ENCODE measurements at regions not wholly inside any gene's neighbourhood (a gene's known extent, or its start where the extent isn't known, plus 50 kb on each side); places are given as distances from the start of the nearest gene placed in this dataset.
"Not testable (repeated sequence)": the region's sequence is repeated elsewhere in the genome, so short reads cannot be mapped to it uniquely, and the experiment has no call there.

DNA sequence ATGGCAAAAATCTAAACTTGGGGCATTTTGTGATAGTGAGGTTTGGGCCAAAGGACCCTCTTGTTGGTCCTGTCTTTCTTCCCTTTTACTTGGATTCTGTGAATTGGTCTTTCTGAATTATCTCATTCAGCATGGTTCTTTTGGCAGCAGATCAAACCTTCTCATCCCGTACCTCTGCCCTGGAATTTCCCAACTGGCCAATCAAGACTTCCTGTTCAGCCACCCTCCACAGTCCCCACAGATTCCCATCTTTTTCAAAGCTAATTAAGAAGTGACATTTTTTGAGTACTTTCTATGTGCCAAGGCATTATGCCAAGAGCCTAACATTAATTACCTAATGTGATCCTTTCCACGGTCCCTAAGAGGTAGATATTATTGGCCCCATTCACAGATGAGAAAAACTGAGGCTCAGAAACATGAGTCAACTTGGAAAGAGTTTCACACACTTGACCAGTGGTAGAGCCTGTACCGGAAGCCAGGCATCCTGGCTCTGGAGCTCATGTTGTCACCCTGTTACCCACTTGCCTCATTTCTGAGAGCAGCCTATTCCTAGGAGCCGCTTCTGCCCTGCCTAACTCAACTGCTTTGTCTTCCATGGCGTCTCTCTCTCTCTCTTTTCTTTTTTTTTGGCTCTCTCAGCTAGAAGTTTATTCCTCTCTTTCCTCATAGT lies 135.9 kb downstream of the C12orf75 start:
- no peak for TF ChIP-seq GATA1 (IDR thresholded peaks at IDR 0.05; ENCODE audit: low read depth, low read length)
- TF ChIP-seq POLR2A (IDR thresholded peaks at IDR 0.05; ENCODE audit: low read length), result no peak
- no peak for DNase-seq

DNA sequence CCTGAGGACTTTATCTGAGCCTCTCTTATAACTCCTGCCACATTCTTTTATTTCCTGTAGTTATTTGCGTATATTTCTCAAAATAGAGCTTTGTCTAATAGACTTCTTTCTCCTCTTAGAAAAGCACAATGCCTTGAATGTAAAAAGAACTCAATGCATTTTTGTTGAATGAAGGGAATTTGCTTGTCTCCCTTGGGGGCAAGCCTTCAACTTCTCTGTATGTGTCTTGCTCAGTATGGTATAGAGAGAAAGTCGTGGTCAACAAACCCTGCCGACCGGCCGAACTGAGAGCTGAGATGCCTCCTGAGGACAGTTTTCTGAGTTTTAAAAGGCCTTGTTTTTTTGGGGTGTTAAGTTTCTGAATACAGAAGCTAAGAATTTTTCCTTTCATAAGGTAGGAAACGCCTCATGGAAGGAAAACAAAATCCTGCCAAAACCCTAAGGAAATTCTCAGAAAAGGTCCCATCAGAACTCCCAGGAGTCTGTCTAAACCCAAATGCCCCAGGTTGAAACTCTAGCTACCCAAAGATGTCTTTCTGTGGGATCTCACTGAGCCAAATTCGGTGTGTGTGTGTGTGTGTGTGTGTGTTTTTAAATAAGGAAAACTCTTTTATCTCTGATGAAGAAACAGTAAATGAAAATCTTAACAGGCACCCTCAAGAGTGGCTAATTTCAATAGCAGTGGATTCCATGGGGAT lies 136.6 kb downstream of the C12orf75 start:
- TF ChIP-seq POLR2A (IDR thresholded peaks at IDR 0.05; ENCODE audit: low read length) (no peak), GATA1 (IDR thresholded peaks at IDR 0.05; ENCODE audit: low read depth, low read length) (no peak)
- no peak for DNase-seq

DNA sequence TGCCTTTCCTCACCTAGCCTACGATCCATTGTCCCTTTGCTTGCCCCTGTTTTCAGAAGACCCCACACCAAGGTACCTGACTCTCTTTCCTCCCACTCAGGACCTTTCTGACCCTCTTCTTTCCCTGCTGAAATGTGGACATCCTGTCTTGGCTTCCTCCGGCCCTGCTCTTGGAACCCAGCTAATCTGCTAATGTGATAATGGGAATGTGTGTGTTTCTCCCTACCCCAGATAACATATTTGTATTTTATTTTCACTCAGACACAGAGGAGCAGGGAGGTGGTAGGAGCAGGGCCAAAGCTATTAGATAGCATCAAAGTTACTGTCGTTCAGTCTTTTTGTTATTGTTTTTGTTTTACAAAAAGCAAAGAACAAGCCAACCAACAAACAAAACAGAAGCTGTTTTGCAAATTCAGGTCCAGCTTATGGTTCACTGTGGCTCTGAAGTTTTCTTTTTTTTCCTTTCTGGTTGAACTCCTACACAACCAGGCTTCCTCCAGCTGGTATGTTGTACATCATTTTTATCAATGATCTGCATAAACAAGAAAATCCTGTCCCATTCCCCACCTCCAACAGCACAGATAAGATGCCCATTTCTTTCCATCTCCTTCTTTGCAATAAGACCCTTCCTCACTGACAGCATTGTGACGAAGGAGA lies 137.3 kb downstream of the C12orf75 start:
- TF ChIP-seq GATA1 (IDR thresholded peaks at IDR 0.05; ENCODE audit: low read depth, low read length), result no peak
- TF ChIP-seq POLR2A (IDR thresholded peaks at IDR 0.05; ENCODE audit: low read length), result no peak
- no peak for DNase-seq

DNA sequence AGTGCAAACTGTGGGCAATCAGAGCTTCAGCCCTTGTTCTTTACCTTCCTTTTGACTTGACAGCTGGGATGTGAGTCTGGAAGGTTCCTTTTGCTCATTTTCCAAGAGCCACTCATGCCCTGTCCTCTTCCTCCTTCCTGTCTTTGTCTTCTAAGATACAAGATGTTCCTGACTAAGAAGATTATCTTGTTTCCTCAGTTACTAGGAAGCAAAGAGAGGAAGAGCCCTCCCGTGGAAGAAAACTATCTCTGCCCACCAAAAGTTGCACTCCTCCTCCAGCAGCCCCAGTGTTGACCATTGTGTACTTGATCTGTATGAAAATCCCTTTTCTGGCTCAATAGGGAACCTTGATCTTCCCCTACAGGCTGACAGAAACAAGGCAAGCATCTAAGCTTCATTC lies 138.0 kb downstream of the C12orf75 start:
- DNase-seq, result no peak

DNA sequence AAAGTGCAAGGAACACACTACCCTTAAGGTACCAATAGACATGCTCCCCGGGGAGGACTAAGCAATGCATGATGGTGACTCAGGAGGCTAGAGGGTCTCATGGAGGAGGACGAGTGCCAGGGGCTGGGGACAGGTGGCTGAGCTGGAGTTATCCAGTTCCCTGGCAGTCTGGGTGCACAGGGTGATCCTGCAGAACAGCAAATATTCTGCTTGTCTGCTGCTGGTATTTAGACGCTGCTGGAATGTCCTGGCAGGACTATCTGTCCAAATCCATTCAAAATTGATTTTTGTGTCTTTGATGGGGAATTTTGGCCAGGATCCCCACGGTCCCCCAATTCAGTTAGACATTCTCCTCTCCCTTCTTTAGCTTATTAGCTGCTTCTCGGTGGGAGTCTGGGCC lies 138.7 kb downstream of the C12orf75 start:
- TF ChIP-seq GATA1 (IDR thresholded peaks at IDR 0.05; ENCODE audit: low read depth, low read length), result no peak
- DNase-seq, result no peak

More for the DNA sequence above, 138.0 kb downstream of the C12orf75 start:
- TF ChIP-seq GATA1 (IDR thresholded peaks at IDR 0.05; ENCODE audit: low read depth, low read length), result no peak
- no peak for TF ChIP-seq POLR2A (IDR thresholded peaks at IDR 0.05; ENCODE audit: low read length)

DNA sequence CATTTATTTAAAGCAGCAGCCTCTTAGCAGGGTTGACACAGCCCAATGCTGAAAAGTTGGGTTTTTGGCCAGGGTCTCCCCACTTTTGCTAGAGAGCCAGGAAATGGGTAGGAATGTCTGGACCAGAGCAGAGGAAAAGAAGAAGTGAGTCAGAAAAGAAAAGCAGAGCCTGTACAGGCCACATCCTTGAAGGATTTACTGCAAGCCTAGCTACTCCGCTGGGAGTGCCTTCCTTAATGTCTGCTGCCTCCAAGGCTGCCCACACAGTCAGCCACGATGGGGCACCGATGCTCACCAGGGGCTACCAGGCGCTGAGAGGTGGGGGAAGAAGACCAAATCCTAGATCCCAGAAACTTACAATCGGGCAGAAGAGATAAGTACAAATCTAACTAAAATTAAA lies 139.2 kb downstream of the C12orf75 start:
- TF ChIP-seq GATA1 (IDR thresholded peaks at IDR 0.05; ENCODE audit: low read depth, low read length), result no peak
- no peak for TF ChIP-seq POLR2A (IDR thresholded peaks at IDR 0.05; ENCODE audit: low read length)
- DNase-seq, result no peak

DNA sequence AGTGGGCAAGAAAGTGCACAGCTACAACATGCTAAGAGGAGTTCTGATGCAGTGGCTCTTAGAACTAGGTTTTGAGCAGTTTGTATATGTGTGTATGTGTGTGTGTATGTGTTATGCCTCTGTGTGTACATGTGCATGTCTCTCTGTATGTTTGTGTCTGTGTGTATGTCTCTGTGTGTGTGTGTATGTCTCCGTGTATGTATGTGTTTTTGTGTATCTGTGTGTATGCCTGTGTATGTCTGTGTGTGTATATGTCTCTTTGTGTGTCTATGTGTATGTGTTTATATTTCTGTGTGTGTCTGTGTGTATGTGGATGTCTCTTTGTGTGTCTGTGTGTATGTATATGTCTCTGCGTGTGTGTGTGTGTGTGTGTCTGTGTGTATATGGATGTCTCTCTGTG lies 139.6 kb downstream of the C12orf75 start:
- no peak for DNase-seq
- TF ChIP-seq POLR2A (IDR thresholded peaks at IDR 0.05; ENCODE audit: low read length) (no peak), GATA1 (IDR thresholded peaks at IDR 0.05; ENCODE audit: low read depth, low read length) (no peak)

DNA sequence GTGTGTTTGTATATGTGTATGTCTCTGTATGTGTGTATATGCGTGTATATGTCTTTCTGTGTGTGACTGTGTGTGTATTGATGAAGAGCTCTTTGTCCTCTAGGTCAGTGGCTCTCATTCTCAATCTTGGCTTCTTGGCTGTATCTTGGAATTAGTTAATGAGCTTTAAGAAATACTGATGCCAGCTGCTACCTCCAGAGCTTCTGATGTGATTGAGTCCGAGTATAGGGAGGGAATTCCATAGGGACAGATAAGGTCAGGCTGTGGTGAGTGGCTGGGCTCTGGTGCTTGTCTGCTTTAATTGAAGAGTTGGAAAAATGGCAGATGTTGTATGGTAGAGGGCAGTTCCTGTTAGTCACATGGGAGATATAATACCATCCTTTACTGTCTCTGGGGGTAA lies 140.1 kb downstream of the C12orf75 start:
- no peak for DNase-seq
- no peak for TF ChIP-seq POLR2A (IDR thresholded peaks at IDR 0.05; ENCODE audit: low read length)
- no peak for TF ChIP-seq GATA1 (IDR thresholded peaks at IDR 0.05; ENCODE audit: low read depth, low read length)

DNA sequence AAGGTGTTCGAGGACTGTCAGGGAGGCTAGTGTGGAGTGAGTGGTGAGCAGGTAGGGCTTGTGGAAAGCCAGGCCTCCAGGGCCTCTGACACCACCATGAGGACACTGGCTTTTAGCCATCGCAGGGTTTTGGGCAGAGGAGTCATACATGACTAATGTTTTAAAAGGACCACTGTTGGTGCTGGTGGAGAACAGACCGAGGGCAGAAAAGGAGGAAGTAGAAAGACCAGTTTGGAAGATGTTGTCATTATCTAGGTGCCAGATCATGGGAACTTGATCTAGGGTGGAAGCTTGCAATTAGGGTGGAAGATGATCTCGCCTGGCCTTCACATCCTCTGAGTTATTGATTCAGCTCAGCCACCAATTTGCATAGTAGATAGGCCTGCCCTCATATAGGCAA lies 144.2 kb downstream of the C12orf75 start:
- no peak for DNase-seq
- TF ChIP-seq GATA1 (IDR thresholded peaks at IDR 0.05; ENCODE audit: low read depth, low read length), result no peak
- TF ChIP-seq POLR2A (IDR thresholded peaks at IDR 0.05; ENCODE audit: low read length), result no peak

DNA sequence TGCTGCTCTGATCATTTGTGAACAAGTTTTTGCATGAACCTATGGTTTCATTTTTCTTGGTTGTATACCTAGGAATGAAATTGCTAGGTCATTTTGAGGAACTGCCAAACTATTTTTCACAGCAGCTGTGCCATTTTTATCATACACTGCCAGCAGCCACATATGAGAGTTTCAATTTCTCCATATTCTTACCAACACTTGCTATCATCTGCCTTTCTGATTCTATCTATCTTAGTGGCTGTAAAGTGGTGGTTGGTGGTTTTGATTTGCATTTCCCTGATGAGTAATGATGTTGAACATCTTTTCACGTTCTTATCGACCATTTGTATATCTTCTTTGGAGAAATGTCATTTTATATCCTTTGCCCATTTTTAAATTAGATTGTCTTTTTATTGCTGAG lies 146.1 kb downstream of the C12orf75 start:
- DNase-seq, result no peak
- TF ChIP-seq GATA1 (IDR thresholded peaks at IDR 0.05; ENCODE audit: low read depth, low read length) (no peak), POLR2A (IDR thresholded peaks at IDR 0.05; ENCODE audit: low read length) (no peak)

DNA sequence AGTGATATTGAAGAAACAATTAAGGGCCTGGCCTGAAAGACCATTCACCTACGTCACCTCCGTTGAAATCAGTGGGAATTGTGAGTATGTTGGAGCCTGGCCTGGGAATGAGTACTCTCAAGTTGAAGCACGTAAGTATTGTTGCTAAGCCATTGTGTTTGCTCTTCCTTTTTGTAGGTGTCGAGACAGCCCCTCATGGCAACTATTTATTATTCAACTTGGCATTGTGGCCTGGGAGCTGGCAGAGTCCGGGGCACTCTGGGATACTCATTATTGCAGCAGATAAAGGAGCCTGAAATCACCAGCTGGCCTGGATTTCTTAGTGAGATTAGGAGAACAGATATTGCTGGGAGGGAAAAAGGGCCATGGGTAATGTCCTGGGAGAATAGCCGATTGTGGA lies 147.4 kb downstream of the C12orf75 start:
- no peak for DNase-seq
- TF ChIP-seq GATA1 (IDR thresholded peaks at IDR 0.05; ENCODE audit: low read depth, low read length) (no peak), POLR2A (IDR thresholded peaks at IDR 0.05; ENCODE audit: low read length) (no peak)

DNA sequence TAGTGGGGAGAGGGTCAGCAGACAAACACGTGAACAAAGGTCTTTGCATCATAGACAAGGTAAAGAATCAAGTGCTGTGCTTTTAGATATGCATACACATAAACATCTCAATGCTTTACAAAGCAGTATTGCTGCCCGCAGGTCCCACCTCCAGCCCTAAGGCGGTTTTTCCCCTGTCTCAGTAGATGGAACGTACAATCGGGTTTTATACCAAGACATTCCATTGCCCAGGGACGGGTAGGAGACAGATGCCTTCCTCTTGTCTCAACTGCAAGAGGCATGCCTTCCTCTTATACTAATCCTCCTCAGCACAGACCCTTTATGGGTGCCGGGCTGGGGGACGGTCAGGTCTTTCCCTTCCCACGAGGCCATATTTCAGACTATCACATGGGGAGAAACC lies 148.3 kb downstream of the C12orf75 start:
- not testable (repeated sequence) for DNase-seq

DNA sequence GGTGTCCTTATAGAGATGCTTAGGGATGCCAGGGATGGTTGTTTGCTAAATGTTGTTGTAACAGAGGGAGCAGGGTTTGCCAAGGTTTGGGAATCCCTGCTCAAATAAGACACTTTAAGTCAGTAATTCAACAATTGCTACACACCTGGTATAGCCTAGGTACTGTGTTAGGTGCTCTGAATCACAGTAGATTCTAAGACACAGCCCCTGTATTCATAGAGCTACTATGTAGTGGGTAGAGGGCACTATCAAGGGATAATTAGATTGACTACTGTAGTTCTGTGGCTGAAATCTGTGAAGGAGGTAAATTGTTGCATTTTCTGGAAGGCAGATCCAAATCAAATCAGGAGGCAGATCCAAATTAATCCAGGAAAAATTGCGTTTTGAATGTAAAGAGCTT lies 149.2 kb downstream of the C12orf75 start:
- no peak for TF ChIP-seq POLR2A (IDR thresholded peaks at IDR 0.05; ENCODE audit: low read length)
- TF ChIP-seq GATA1 (IDR thresholded peaks at IDR 0.05; ENCODE audit: low read depth, low read length), result no peak
- no peak for DNase-seq

DNA sequence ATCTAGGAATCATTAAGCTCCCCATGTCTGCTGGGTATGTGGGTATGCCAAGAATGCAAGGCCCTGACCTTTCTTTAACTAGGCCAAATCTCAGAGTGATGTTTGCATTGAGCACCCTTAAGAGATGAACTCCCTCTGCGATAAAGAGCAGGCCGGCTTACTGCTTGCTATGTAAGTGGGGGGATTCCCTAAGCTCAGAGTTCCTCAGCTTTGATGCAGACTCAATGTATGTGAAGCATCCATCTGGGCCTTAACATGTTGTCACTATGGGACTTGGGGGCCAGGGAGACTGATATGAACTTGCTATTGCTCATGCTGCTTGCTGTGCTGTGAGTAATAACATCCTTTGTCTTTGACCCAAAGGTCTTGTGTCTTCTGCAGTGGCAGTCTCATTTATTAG lies 149.7 kb downstream of the C12orf75 start:
- DNase-seq, result no peak
- no peak for TF ChIP-seq GATA1 (IDR thresholded peaks at IDR 0.05; ENCODE audit: low read depth, low read length)
- TF ChIP-seq POLR2A (IDR thresholded peaks at IDR 0.05; ENCODE audit: low read length), result no peak

Data from erythroblast (primary cell).